Stomach (tissue), 8 donors: ENCODE measurements at regions not wholly inside any gene's neighbourhood (a gene's known extent, or its start where the extent isn't known, plus 50 kb on each side); places are given as distances from the start of the nearest gene placed in this dataset.

Experiments used
- DNase-seq, 2 donors: peaks; one replicate each; pipeline versions ENCODE4 v3.0.0 to v3.0.0-alpha.2; 2013 to 2019
- H3K27ac ChIP-seq, 5 donors: fragments of 200-600 bp in 4 of 5; sonication (generic) in 4 of 5; one replicate each; pipeline ENCODE4 v1.5.1; 2013 to 2019; ENCODE audit warnings: mild to moderate bottlenecking in 1 of 5, moderate library complexity in 1 of 5
- H3K27me3 ChIP-seq, 3 donors: fragments of 200-600 bp; sonication (generic); one replicate each; pipeline ENCODE4 v1.5.1; 2017 to 2019; ENCODE audit warnings: mixed run types in 1 of 3
- H3K36me3 ChIP-seq, 4 donors: fragments of 200-600 bp; sonication (generic); 1 replicate in 3 of 4; 2 replicates in 1 of 4; pipeline ENCODE4 v1.5.1; 2016 to 2019
- H3K4me1 ChIP-seq, 4 donors: fragments of 200-600 bp; sonication (generic); one replicate each; pipeline ENCODE4 v1.5.1; 2016 to 2019
- H3K4me3 ChIP-seq, 4 donors: fragments of 200-600 bp; sonication (generic) in 3 of 4; one replicate each; pipeline ENCODE4 v1.5.1; 2016 to 2019; ENCODE audit warnings: mild to moderate bottlenecking in 1 of 4
- H3K9me3 ChIP-seq, 4 donors: fragments of 200-600 bp; sonication (generic); one replicate each; pipeline ENCODE4 v1.5.1; 2016 to 2019
- EP300 ChIP-seq: sonication (generic); formaldehyde crosslinking; IDR thresholded peaks from one replicate; pipeline ENCODE4 v1.6.1; 2017; ENCODE audit warnings: antibody characterized with exemption
- POLR2A ChIP-seq, 4 donors: fragments of 450-650 bp; IDR thresholded peaks; one replicate each; pipeline ENCODE4 v1.6.1; 2016; ENCODE audit warnings: antibody characterized with exemption in 4 of 4, control low read depth in 2 of 4, mild to moderate bottlenecking in 1 of 4, moderate library complexity in 1 of 4
- POLR2AphosphoS5 ChIP-seq, 3 donors: sonication (generic); formaldehyde crosslinking; IDR thresholded peaks; one replicate each; pipeline ENCODE4 v1.6.1; 2016; ENCODE audit warnings: antibody characterized with exemption in 3 of 3
- WGBS, 5 donors: extraction: QIAGEN DNeasy Blood & Tissue Kit in 3 of 5; methylation state at CpG; one replicate each; pipeline versions ENCODE4 v1.1.5 to v1.1.7; 2013 to 2018; 5-methylcytosine and 5-hydroxymethylcytosine counted together
- intact Hi-C: fragments of 100-400 bp; cut with DNase I; formaldehyde crosslinking; loops from one replicate; pipeline ENCODE4 v1.15.1; 2023; ENCODE audit warnings: low total_unique reads
- TF ChIP-seq, protein P1 (sequence below), 7 experiments: fragments of 450-650 bp in 4 of 7; fragments of 200-600 bp in 3 of 7; sonication (generic) in 3 of 7; IDR thresholded peaks; one replicate each; pipeline ENCODE4 v1.5.1; 2016 to 2019; ENCODE audit warnings: antibody characterized with exemption in 7 of 7, control low read depth in 2 of 7, mild to moderate bottlenecking in 1 of 7
- donor health status: healthy with polysubstance abuse.
- donor health status: Bipolar disorder and iron deficiency.
- donor health status: healthy.

DNA sequence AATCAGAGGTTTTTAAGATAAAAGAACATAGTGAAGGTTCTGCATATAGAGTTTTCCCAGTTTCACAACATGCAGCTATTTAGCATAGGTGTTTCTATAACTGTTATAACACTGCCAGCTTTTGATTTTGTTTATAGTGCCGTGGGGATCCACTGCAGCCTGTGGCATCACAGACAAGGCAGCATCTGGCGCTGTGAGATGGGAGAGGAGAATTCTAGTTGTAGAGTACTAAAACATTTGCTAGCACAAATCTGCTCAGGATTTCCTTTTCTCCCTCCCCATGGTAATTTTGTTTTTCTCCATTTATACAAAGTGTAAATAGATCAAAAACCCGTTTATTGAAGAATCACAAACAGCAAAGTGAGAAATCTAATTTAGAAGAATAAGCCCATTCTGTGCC is 482.8 kb upstream of the NCAM2 start:
- H3K9me3 ChIP-seq = peaks cover 0 to 6% (median 2%) of the 10 kb centered on the region in 4 donors
- no peaks in the 10 kb centered on the region for H3K36me3 ChIP-seq
- no peak overlapping the region for H3K4me3 ChIP-seq
- TF ChIP-seq, protein P1, sequence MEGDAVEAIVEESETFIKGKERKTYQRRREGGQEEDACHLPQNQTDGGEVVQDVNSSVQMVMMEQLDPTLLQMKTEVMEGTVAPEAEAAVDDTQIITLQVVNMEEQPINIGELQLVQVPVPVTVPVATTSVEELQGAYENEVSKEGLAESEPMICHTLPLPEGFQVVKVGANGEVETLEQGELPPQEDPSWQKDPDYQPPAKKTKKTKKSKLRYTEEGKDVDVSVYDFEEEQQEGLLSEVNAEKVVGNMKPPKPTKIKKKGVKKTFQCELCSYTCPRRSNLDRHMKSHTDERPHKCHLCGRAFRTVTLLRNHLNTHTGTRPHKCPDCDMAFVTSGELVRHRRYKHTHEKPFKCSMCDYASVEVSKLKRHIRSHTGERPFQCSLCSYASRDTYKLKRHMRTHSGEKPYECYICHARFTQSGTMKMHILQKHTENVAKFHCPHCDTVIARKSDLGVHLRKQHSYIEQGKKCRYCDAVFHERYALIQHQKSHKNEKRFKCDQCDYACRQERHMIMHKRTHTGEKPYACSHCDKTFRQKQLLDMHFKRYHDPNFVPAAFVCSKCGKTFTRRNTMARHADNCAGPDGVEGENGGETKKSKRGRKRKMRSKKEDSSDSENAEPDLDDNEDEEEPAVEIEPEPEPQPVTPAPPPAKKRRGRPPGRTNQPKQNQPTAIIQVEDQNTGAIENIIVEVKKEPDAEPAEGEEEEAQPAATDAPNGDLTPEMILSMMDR (IDR thresholded peaks at IDR 0.05) = no peak
- TF ChIP-seq POLR2AphosphoS5 (IDR thresholded peaks at IDR 0.05) = no peak
- no peak for TF ChIP-seq EP300
- TF ChIP-seq POLR2A (IDR thresholded peaks at IDR 0.05) = no peak
- no peaks in the 10 kb centered on the region for H3K4me1 ChIP-seq
- WGBS, 5 donors = 59 to 83% (median 77%) methylated on average over 3 of the region's 3 CpGs
- DNase-seq = no peak
- no peaks in the 10 kb centered on the region for H3K27me3 ChIP-seq
- no peak overlapping the region for H3K27ac ChIP-seq
- intact Hi-C loops = no loop called here

DNA sequence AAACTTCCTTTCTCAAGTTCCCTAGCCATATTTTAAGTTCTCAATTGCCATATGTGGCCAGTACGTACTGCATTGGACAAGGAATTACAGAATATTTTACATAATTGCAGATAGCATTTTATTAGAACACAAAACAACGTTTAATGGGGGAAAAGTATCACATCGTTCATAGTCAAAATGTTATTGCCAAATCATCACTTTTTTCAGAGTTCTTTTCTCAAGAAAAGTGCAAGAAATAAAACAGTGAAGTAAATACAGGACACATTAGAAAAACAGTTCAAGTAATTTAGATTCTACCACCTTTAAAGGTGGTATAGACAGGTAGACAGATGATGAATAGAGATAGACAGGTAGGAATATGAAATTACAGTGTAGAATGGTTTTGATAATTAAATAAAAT is 479.1 kb upstream of the NCAM2 start:
- WGBS, 5 donors = 72 to 86% (median 83%) methylated on average over 3 of the region's 3 CpGs
- intact Hi-C loops = no loop called here
- no peaks in the 10 kb centered on the region for H3K4me1 ChIP-seq
- H3K36me3 ChIP-seq = no peaks in the 10 kb centered on the region
- no peaks in the 10 kb centered on the region for H3K9me3 ChIP-seq
- H3K27me3 ChIP-seq = no peaks in the 10 kb centered on the region
- H3K4me3 ChIP-seq = no peak overlapping the region
- DNase-seq = no peak
- H3K27ac ChIP-seq = no peak overlapping the region
- TF ChIP-seq POLR2A (IDR thresholded peaks at IDR 0.05) = no peak
- TF ChIP-seq EP300 = no peak
- TF ChIP-seq, protein P1 (IDR thresholded peaks at IDR 0.05) = no peak
- no peak for TF ChIP-seq POLR2AphosphoS5 (IDR thresholded peaks at IDR 0.05)

DNA sequence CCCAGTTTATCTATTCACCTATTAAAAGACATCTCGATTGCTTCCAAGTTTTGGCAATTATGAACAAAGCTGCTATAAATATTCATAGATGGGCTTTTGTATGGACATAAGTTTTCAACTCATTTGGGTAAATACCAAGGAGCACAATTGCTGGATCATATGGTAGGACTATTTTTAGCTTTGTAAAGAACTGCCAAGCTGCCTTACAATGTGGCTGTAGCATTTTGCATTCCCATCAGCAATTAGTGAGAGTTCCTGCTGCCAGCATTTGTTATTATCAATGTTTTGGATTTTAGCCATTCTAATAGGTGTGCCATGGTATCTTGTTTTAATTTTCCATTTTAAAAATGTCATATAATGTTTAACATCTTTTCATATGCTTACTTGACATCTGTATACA is 475.6 kb upstream of the NCAM2 start:
- WGBS, 5 donors = 73 to 92% (median 81%) methylated on average over 1 of the region's 1 CpG
- H3K27me3 ChIP-seq = no peaks in the 10 kb centered on the region
- DNase-seq = no peak
- no peak overlapping the region for H3K4me3 ChIP-seq
- H3K9me3 ChIP-seq = no peaks in the 10 kb centered on the region
- TF ChIP-seq POLR2A (IDR thresholded peaks at IDR 0.05) (no peak), EP300 (no peak), POLR2AphosphoS5 (IDR thresholded peaks at IDR 0.05) (no peak)
- TF ChIP-seq, protein P1 (IDR thresholded peaks at IDR 0.05) = no peak
- no peak overlapping the region for H3K27ac ChIP-seq
- intact Hi-C loops = no loop called here
- no peaks in the 10 kb centered on the region for H3K36me3 ChIP-seq
- H3K4me1 ChIP-seq = no peaks in the 10 kb centered on the region

DNA sequence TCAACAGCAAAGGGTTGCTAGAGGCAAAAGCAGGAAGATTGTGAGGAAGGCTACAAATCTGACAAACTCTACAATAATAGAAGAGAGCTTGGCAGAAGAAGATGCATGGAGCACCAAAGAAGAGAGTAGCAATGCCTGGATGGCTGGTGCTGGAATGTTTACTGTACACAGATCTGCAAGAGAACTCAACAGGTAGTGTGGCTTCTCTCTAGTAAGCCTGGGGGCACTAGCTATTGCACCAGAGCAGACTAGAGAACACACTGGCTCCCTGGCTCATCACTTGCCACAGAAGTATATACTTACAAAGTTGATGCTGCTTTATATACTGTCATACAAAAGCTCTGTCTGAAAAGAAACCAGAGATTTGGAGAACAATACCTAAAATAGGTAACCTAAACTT is 475.0 kb upstream of the NCAM2 start:
- no peaks in the 10 kb centered on the region for H3K9me3 ChIP-seq
- no peaks in the 10 kb centered on the region for H3K36me3 ChIP-seq
- H3K4me1 ChIP-seq = no peaks in the 10 kb centered on the region
- intact Hi-C loops = no loop called here
- TF ChIP-seq POLR2A (IDR thresholded peaks at IDR 0.05) (no peak), POLR2AphosphoS5 (IDR thresholded peaks at IDR 0.05) (no peak), EP300 (no peak)
- TF ChIP-seq, protein P1 (IDR thresholded peaks at IDR 0.05) = no peak
- H3K27ac ChIP-seq = no peak overlapping the region
- no peak overlapping the region for H3K4me3 ChIP-seq
- no peaks in the 10 kb centered on the region for H3K27me3 ChIP-seq
- no peak for DNase-seq
